GM12875 (cell line): ENCODE measurements at regions not wholly inside any gene's neighbourhood (a gene's known extent, or its start where the extent isn't known, plus 50 kb on each side); places are given as distances from the start of the nearest gene placed in this dataset.

Experiments
- H3K4me3 ChIP-seq: one replicate; pipeline ENCODE4 v1.5.1; 2011; ENCODE audit warnings: low read depth, low read length, control low read depth
- CTCF ChIP-seq: IDR thresholded peaks from 2 replicates; pipeline ENCODE4 v1.5.1; 2011; ENCODE audit warnings: low read depth, mild to moderate bottlenecking, control low read depth, inconsistent platforms, low read length, moderate library complexity, borderline replicate concordance; ENCODE audit not compliant: insufficient read depth

GRCh38 chr12:93078577-93078976 lies 149.5 kb upstream of the EEA1 start:
- no peak overlapping the region for H3K4me3 ChIP-seq
- TF ChIP-seq CTCF, result no peak

GRCh38 chr12:93079271-93079670 lies 150.2 kb upstream of the EEA1 start:
- no peak overlapping the region for H3K4me3 ChIP-seq
- TF ChIP-seq CTCF, result no peak

- no peak overlapping the region for H3K4me3 ChIP-seq
- no peak for TF ChIP-seq CTCF
Observed at GRCh38 chr12:93079976-93080375, 150.9 kb upstream of the EEA1 start.

- H3K4me3 ChIP-seq, result no peak overlapping the region
- TF ChIP-seq CTCF, result no peak
Observed at GRCh38 chr12:93080452-93080851, 151.4 kb upstream of the EEA1 start.

GRCh38 chr12:93080994-93081809 lies 152.1 kb upstream of the EEA1 start:
- no peak for TF ChIP-seq CTCF
- H3K4me3 ChIP-seq, result no peak overlapping the region

- TF ChIP-seq CTCF, result no peak
Observed at GRCh38 chr12:93081810-93082165, 152.7 kb upstream of the EEA1 start.

More at GRCh38 chr12:93081810-93082165, 152.7 kb upstream of the EEA1 start:
- no peak overlapping the region for H3K4me3 ChIP-seq
